HG02938 (cell line): ENCODE measurements at regions not wholly inside any gene's neighbourhood (a gene's known extent, or its start where the extent isn't known, plus 50 kb on each side); places are given as distances from the start of the nearest gene placed in this dataset.
"Not testable (repeated sequence)": the region's sequence is repeated elsewhere in the genome, so short reads cannot be mapped to it uniquely, and the experiment has no call there.

Source experiments
- ATAC-seq: cut with Tn5 transposase; IDR thresholded peaks from one replicate; pipeline ENCODE4 v1.9.1; 2021; ENCODE audit warnings: mild to moderate bottlenecking, moderate library complexity; ENCODE audit not compliant: unreplicated experiment

GRCh38 chr3:26472345-26472744 is 150.2 kb upstream of the LRRC3B start:
- no peak for ATAC-seq

GRCh38 chr3:26474706-26475105 is 147.9 kb upstream of the LRRC3B start:
- ATAC-seq = no peak

GRCh38 chr3:26480377-26480776 is 142.2 kb upstream of the LRRC3B start:
- ATAC-seq = no peak

- ATAC-seq = no peak
Measured at GRCh38 chr3:26484140-26484539, 138.4 kb upstream of the LRRC3B start.

GRCh38 chr3:26498271-26498670 is 124.3 kb upstream of the LRRC3B start:
- no peak for ATAC-seq

- ATAC-seq = no peak
Measured at GRCh38 chr3:26505399-26505798, 117.2 kb upstream of the LRRC3B start.

- ATAC-seq = not testable (repeated sequence)
Measured at GRCh38 chr3:26514445-26515029, 108.0 kb upstream of the LRRC3B start.

GRCh38 chr3:26515351-26515750 is 107.2 kb upstream of the LRRC3B start:
- ATAC-seq = no peak

- ATAC-seq = no peak
Measured at GRCh38 chr3:26521261-26521660, 101.3 kb upstream of the LRRC3B start.

GRCh38 chr3:26522919-26523318 is 99.7 kb upstream of the LRRC3B start:
- no peak for ATAC-seq

GRCh38 chr3:26525013-26525412 is 97.6 kb upstream of the LRRC3B start:
- no peak for ATAC-seq

- ATAC-seq = no peak
Measured at GRCh38 chr3:26535151-26535550, 87.4 kb upstream of the LRRC3B start.

- ATAC-seq = no peak
Measured at GRCh38 chr3:26536955-26537354, 85.6 kb upstream of the LRRC3B start.

- no peak for ATAC-seq
Measured at GRCh38 chr3:26550413-26550812, 72.2 kb upstream of the LRRC3B start.

GRCh38 chr3:26556637-26557036 is 65.9 kb upstream of the LRRC3B start:
- ATAC-seq = no peak

- no peak for ATAC-seq
Measured at GRCh38 chr3:26558257-26558656, 64.3 kb upstream of the LRRC3B start.

- no peak for ATAC-seq
Measured at GRCh38 chr3:26559227-26559626, 63.3 kb upstream of the LRRC3B start.

GRCh38 chr3:26560081-26560480 is 62.5 kb upstream of the LRRC3B start:
- no peak for ATAC-seq

GRCh38 chr3:26562021-26562768 is 60.4 kb upstream of the LRRC3B start:
- ATAC-seq = no peak
